GM12872 (cell line): ENCODE measurements at regions not wholly inside any gene's neighbourhood (a gene's known extent, or its start where the extent isn't known, plus 50 kb on each side); places are given as distances from the start of the nearest gene placed in this dataset.

ENCODE experiments used
- TF ChIP-seq, protein P1 (sequence below): IDR thresholded peaks from 3 replicates; pipeline ENCODE4 v1.5.1; 2011; ENCODE audit warnings: low read depth, mild to moderate bottlenecking, low read length, moderate library complexity; ENCODE audit not compliant: insufficient read depth

DNA sequence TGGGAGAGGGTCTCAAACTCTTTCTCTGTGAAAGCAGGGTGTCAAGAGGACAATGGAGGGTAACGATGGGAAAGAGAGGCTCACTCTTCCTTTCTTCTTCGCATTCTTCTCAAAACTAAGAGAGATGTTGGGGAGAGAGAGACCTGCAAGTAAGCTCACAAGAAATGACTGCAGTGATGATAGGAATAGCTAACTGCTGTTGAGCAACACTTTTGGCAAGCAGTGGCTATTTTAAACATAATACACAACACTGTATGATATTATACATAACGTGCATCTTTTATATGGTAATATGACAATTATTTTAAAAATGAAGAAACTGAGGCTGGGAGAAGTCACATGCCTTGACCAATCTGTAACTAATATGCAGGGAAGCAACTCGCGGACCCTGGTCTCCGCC, 247.5 kb downstream of the CMPK2 start:
- TF ChIP-seq, protein P1, sequence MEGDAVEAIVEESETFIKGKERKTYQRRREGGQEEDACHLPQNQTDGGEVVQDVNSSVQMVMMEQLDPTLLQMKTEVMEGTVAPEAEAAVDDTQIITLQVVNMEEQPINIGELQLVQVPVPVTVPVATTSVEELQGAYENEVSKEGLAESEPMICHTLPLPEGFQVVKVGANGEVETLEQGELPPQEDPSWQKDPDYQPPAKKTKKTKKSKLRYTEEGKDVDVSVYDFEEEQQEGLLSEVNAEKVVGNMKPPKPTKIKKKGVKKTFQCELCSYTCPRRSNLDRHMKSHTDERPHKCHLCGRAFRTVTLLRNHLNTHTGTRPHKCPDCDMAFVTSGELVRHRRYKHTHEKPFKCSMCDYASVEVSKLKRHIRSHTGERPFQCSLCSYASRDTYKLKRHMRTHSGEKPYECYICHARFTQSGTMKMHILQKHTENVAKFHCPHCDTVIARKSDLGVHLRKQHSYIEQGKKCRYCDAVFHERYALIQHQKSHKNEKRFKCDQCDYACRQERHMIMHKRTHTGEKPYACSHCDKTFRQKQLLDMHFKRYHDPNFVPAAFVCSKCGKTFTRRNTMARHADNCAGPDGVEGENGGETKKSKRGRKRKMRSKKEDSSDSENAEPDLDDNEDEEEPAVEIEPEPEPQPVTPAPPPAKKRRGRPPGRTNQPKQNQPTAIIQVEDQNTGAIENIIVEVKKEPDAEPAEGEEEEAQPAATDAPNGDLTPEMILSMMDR, result no peak

DNA sequence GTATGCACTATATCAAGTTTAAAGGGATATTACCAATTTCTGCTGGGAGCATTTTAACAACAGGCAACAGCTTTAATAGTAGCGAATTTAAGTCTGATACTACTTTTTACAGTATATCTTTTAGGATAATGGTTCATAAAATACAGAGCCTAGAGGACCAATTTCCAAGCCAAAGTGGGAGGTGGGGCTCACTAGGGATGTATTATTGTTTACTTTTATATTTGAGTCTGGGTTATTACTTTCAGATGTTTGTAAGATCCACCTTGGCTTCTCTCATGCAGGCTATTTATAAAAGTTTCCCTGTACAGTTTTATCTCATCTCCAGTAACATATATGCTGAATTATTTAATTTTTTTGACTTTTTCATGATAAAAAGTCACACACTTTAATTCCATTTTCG, 242.0 kb downstream of the CMPK2 start:
- TF ChIP-seq, protein P1, result no peak

DNA sequence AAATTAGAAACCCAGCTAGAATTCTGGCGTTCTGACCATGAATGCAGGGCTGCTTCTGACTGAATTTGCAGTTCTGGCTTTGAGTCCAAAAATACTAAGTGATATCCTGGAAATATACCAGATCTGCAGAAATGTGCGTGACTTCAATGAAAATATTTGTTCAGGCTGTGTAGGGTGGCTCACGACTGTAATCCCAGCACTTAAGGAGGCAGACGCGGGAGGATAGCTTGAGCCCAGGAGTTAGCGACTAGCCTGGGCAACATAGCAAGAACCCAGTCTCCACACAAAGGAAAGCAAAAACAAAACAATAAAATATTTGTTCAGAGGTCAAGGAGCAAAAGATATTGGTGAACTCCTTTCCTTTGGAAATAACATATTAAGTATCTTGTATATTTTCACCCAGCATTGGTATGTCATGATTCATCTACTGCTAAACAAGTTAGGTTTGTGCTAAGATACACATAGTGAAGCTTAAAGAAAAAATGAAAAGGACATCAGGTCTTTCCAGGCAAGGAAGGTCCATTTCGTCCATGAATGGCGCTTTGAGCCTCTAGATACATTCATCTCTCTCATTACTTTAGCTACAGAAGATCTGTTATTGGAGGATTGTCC, 239.2 kb downstream of the CMPK2 start:
- TF ChIP-seq, protein P1, result no peak

DNA sequence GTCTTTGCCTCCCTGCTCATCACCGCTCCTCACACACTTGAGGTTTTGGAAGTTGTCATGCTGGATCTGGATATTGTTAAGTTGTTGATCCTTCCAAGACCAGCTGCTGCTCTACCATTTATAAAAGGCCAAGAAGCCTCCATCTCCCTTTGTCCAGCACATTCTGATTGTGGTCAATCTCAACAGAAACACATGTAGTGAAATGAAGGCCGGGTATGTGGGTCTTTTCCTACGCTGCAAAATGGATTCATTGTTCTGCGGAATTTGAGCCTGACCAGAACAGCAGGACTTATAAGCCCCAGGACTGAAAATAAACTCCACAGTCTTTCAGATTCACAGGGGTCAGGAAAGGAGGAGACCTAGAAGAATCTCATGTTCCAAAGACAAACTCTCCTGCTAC, 238.4 kb downstream of the CMPK2 start:
- TF ChIP-seq, protein P1, result no peak

DNA sequence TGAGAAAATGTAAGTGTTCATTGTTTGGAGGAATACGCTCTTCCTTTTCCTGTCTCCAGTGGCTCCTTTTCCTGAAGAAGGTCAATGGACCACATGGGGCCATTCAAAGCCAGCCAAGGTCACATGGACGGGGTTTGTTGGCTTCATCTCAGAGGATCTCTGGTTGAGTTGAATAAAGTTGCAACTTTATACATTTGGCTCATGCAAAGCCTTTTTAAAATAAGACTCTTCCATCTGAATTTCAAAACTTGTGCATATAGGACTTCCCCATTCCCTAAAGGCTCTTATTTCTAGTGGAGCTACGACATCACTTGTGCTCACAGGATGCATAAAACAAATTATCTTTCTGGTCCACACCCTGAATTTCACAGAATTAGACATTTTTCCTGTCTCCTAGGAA, 235.5 kb downstream of the CMPK2 start:
- TF ChIP-seq, protein P1, result no peak

DNA sequence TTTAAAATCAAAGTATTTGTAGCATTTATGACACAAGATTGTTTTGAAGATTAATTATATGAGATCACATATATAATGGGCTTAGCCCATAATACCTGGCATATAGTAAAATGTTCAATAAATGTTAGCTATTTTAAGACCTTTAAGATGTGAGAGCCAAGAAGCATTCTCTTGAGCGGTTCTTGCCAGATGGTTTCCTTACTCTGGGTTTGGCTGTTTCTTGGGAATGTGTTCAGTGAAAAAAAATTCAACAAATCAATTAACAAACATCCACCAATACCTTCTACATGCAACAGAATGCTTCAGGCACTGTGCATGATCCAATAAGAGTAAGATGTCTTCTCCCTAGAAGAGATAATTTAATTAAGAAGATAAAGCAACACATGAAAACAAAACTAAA, 230.4 kb downstream of the CMPK2 start:
- TF ChIP-seq, protein P1, result no peak

DNA sequence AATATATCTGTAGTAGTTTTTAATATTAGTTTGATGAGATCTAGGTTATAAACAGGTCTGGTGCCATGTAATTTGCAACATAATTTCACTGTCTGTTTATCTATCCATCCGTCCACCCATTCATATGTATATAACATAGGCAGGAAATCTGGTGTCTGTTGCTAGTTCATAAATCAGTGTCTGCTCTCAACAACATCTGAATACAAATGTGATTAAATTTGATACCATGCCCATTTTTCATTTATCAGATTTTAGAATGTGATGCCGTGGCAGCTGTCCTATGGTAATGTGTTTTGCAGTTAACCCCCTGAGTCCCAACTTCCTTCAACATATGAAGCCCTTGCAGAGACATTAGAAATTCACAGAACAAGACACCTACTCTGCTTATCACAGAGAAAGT, 228.4 kb downstream of the CMPK2 start:
- TF ChIP-seq, protein P1, result no peak
